Uterus (tissue), 2 donors: ENCODE measurements at regions not wholly inside any gene's neighbourhood (a gene's known extent, or its start where the extent isn't known, plus 50 kb on each side); places are given as distances from the start of the nearest gene placed in this dataset.

ENCODE experiments used
- POLR2A ChIP-seq, 2 donors: fragments of 450-650 bp; IDR thresholded peaks; one replicate each; pipeline ENCODE4 v1.6.1; 2016; ENCODE audit warnings: antibody characterized with exemption in 2 of 2, mild to moderate bottlenecking in 1 of 2, moderate library complexity in 1 of 2
- TF ChIP-seq, protein P1 (sequence below), 4 experiments: fragments of 200-600 bp in 2 of 4; fragments of 450-650 bp in 2 of 4; sonication (generic) in 2 of 4; IDR thresholded peaks; one replicate each; pipeline ENCODE4 v1.5.1; 2016 to 2019; ENCODE audit warnings: antibody characterized with exemption in 4 of 4, mild to moderate bottlenecking in 2 of 4, moderate library complexity in 1 of 4

- TF ChIP-seq, protein P1, sequence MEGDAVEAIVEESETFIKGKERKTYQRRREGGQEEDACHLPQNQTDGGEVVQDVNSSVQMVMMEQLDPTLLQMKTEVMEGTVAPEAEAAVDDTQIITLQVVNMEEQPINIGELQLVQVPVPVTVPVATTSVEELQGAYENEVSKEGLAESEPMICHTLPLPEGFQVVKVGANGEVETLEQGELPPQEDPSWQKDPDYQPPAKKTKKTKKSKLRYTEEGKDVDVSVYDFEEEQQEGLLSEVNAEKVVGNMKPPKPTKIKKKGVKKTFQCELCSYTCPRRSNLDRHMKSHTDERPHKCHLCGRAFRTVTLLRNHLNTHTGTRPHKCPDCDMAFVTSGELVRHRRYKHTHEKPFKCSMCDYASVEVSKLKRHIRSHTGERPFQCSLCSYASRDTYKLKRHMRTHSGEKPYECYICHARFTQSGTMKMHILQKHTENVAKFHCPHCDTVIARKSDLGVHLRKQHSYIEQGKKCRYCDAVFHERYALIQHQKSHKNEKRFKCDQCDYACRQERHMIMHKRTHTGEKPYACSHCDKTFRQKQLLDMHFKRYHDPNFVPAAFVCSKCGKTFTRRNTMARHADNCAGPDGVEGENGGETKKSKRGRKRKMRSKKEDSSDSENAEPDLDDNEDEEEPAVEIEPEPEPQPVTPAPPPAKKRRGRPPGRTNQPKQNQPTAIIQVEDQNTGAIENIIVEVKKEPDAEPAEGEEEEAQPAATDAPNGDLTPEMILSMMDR (IDR thresholded peaks at IDR 0.05): no peak
- TF ChIP-seq POLR2A (IDR thresholded peaks at IDR 0.05): no peak
Measured at GRCh38 chr20:12375967-12376366, 458.3 kb downstream of the BTBD3 start.
